IMR-90 (cell line): ENCODE measurements at regions not wholly inside any gene's neighbourhood (a gene's known extent, or its start where the extent isn't known, plus 50 kb on each side); places are given as distances from the start of the nearest gene placed in this dataset.

Experiments
- ATAC-seq: fragments of 200-7000 bp; cut with Tn5 transposase; 2 replicates; pipeline ENCODE4 v1.9.1; 2020; ENCODE audit warnings: low read depth, mild to moderate bottlenecking, moderate library complexity
- BruUV-seq: library from RNA; stranded (reverse); fragments of 400-500 nt; replicated peaks from 2 replicates; lab custom pipeline; 2021; lab: Mats Ljungman, UMichigan
- CTCF ChIA-PET: fragments of 300-600 bp; formaldehyde crosslinking; extraction: SDS; loops from one replicate; lab custom pipeline; 2021; ENCODE audit warnings: antibody characterized with exemption; lab: Yijun Ruan, JAX
- POLR2A ChIA-PET: fragments of 300-600 bp; sonication (Branson Sonifier 250); formaldehyde crosslinking; loops from one replicate; lab custom pipeline; 2022; ENCODE audit warnings: antibody characterized with exemption; ENCODE audit not compliant: unreplicated experiment; lab: Charles Lee
- DNase-seq: peaks from one replicate; pipeline ENCODE4 v3.0.0; 2013
- H2AFZ ChIP-seq: replicated peaks from 2 replicates; pipeline ENCODE3; 2013; ENCODE audit warnings: low read length, mild to moderate bottlenecking; ENCODE audit not compliant: poor library complexity
- H2AK5ac ChIP-seq: 2 replicates; pipeline ENCODE4 v1.6.1; 2013; ENCODE audit warnings: low read depth, low read length, inconsistent platforms
- H2AK9ac ChIP-seq: replicated peaks from 2 replicates; pipeline ENCODE3; 2013; ENCODE audit warnings: mild to moderate bottlenecking, low read depth, low read length, moderate library complexity; ENCODE audit not compliant: poor library complexity
- H2BK120ac ChIP-seq: 2 replicates; pipeline ENCODE4 v1.6.1; 2013; ENCODE audit warnings: low read depth, low read length, inconsistent platforms
- H2BK15ac ChIP-seq: 3 replicates; pipeline ENCODE4 v1.6.1; 2013; ENCODE audit warnings: low read depth, low read length, inconsistent platforms
- H2BK20ac ChIP-seq: 2 replicates; pipeline ENCODE4 v1.6.1; 2013; ENCODE audit warnings: low read depth, mild to moderate bottlenecking, inconsistent platforms, low read length, moderate library complexity
- H2BK5ac ChIP-seq: 2 replicates; pipeline ENCODE4 v1.6.1; 2013; ENCODE audit warnings: mild to moderate bottlenecking, low read depth, low read length, inconsistent platforms; ENCODE audit not compliant: poor library complexity, severe bottlenecking
- H3K14ac ChIP-seq: replicated peaks from 2 replicates; pipeline ENCODE4 v1.6.1; 2013; ENCODE audit warnings: low read depth, low read length, inconsistent platforms
- H3K18ac ChIP-seq: 2 replicates; pipeline ENCODE4 v1.6.1; 2013; ENCODE audit warnings: low read depth, low read length, control low read depth
- H3K23ac ChIP-seq: 2 replicates; pipeline ENCODE4 v1.6.1; 2013; ENCODE audit warnings: low read depth, low read length, inconsistent platforms
- H3K27ac ChIP-seq: 2 replicates; pipeline ENCODE4 v1.5.1; 2013; ENCODE audit warnings: mild to moderate bottlenecking, control low read depth, low read length; ENCODE audit not compliant: insufficient read depth
- H3K27me3 ChIP-seq: 2 replicates; pipeline ENCODE4 v1.6.1; 2013; ENCODE audit warnings: low read length; ENCODE audit not compliant: control insufficient read depth, insufficient read depth
- H3K36me3 ChIP-seq: 2 replicates; pipeline ENCODE4 v1.6.1; 2013; ENCODE audit warnings: low read length, mixed read lengths; ENCODE audit not compliant: control insufficient read depth, insufficient read depth
- H3K4ac ChIP-seq: 2 replicates; pipeline ENCODE4 v1.6.1; 2013; ENCODE audit warnings: low read depth, low read length, inconsistent platforms
- H3K4me1 ChIP-seq: 2 replicates; pipeline ENCODE4 v1.6.1; 2013; ENCODE audit warnings: low read length, mixed read lengths; ENCODE audit not compliant: control insufficient read depth, insufficient read depth
- H3K4me2 ChIP-seq: 2 replicates; pipeline ENCODE4 v1.6.1; 2013; ENCODE audit warnings: low read depth, mild to moderate bottlenecking, control low read depth, low read length, moderate library complexity
- H3K4me3 ChIP-seq: 2 replicates; pipeline ENCODE4 v1.5.1; 2013; ENCODE audit warnings: low read depth, mild to moderate bottlenecking, control low read depth, low read length, moderate library complexity; ENCODE audit not compliant: insufficient read depth
- H3K56ac ChIP-seq: 2 replicates; pipeline ENCODE4 v1.6.1; 2013; ENCODE audit warnings: low read length, inconsistent platforms; ENCODE audit not compliant: insufficient read depth; ENCODE audit errors: extremely low read depth
- H3K79me1 ChIP-seq, 2 experiments: 2 replicates each; pipeline ENCODE4 v1.6.1; 2013; ENCODE audit warnings: low read length in 2 of 2, inconsistent platforms in 1 of 2, low read depth in 1 of 2
- H3K9ac ChIP-seq: 2 replicates; pipeline ENCODE4 v1.6.1; 2013; ENCODE audit warnings: low read depth, low read length, control low read depth
- H3K9me1 ChIP-seq: 2 replicates; pipeline ENCODE4 v1.6.1; 2013; ENCODE audit warnings: low read length, inconsistent platforms; ENCODE audit not compliant: insufficient read depth
- H3K9me3 ChIP-seq: 2 replicates; pipeline ENCODE4 v1.6.1; 2013; ENCODE audit warnings: low read length; ENCODE audit not compliant: control insufficient read depth, insufficient read depth
- H4K20me1 ChIP-seq: 2 replicates; pipeline ENCODE4 v1.6.1; 2013; ENCODE audit warnings: low read length, inconsistent platforms; ENCODE audit not compliant: insufficient read depth
- H4K5ac ChIP-seq: 2 replicates; pipeline ENCODE4 v1.6.1; 2013; ENCODE audit warnings: mild to moderate bottlenecking, low read depth, low read length, control low read depth
- H4K8ac ChIP-seq, 2 experiments: 2 replicates each; pipeline ENCODE4 v1.6.1; 2013; ENCODE audit warnings: low read depth in 2 of 2, low read length in 2 of 2, control low read depth in 1 of 2, inconsistent platforms in 1 of 2
- H4K91ac ChIP-seq: 2 replicates; pipeline ENCODE4 v1.6.1; 2013; ENCODE audit warnings: low read depth, low read length, inconsistent platforms; ENCODE audit not compliant: insufficient read depth
- BHLHE40 ChIP-seq: fragments of 150-350 bp; IDR thresholded peaks from 2 replicates; pipeline ENCODE4 v1.6.1; 2016; ENCODE audit warnings: mild to moderate bottlenecking, low read depth, low read length
- CHD1 ChIP-seq: IDR thresholded peaks from 2 replicates; pipeline ENCODE4 v1.6.1; 2012; ENCODE audit warnings: low read depth, low read length, improper control_type of control experiment
- NFE2L2 ChIP-seq: fragments of 150-350 bp; IDR thresholded peaks from 2 replicates; pipeline ENCODE4 v1.6.1; 2016; ENCODE audit warnings: low read depth, mild to moderate bottlenecking, low read length
- POLR2A ChIP-seq: IDR thresholded peaks from 2 replicates; pipeline ENCODE4 v1.6.1; 2012; ENCODE audit warnings: mild to moderate bottlenecking, low read depth, low read length
- RCOR1 ChIP-seq: IDR thresholded peaks from 2 replicates; pipeline ENCODE4 v1.6.1; 2012; ENCODE audit warnings: mild to moderate bottlenecking, low read length, improper control_type of control experiment; ENCODE audit not compliant: insufficient replicate concordance
- SMC3 ChIP-seq: fragments of 150-350 bp; IDR thresholded peaks from 2 replicates; pipeline ENCODE4 v1.6.1; 2016; ENCODE audit warnings: low read depth, mild to moderate bottlenecking, antibody characterized with exemption, low read length, moderate library complexity
- WGBS, 2 experiments: methylation state at CpG; one replicate each; pipeline versions ENCODE4 v1.1.5 to v1.1.7; 2013; ENCODE audit warnings: missing lambda C conversion rate in 2 of 2; ENCODE audit not compliant: insufficient read length in 1 of 2; ENCODE audit errors: extremely low coverage in 2 of 2; 5-methylcytosine and 5-hydroxymethylcytosine counted together
- dilution Hi-C: fragments of 300-500 bp; cut with HindIII; formaldehyde crosslinking; loops from one replicate; pipeline ENCODE4 v1.14.3; 2018; ENCODE audit warnings: low sequenced_read_pairs; ENCODE audit not compliant: unreplicated experiment
- in situ Hi-C: fragments of 300-500 bp; cut with MboI; formaldehyde crosslinking; loops from 3 replicates; pipeline ENCODE4 v1.14.3; 2019; ENCODE audit warnings: low sequenced_read_pairs, inconsistent platforms, mixed read lengths
- intact Hi-C: fragments of 100-400 bp; cut with micrococcal nuclease; formaldehyde crosslinking; loops from 2 replicates; pipeline ENCODE4 v1.10.0; 2022
- TF ChIP-seq, protein P1 (sequence below): conservative IDR thresholded peaks from 2 replicates; pipeline ENCODE4 v1.5.1; 2012; ENCODE audit warnings: mild to moderate bottlenecking, low read depth, low read length, improper control_type of control experiment

DNA sequence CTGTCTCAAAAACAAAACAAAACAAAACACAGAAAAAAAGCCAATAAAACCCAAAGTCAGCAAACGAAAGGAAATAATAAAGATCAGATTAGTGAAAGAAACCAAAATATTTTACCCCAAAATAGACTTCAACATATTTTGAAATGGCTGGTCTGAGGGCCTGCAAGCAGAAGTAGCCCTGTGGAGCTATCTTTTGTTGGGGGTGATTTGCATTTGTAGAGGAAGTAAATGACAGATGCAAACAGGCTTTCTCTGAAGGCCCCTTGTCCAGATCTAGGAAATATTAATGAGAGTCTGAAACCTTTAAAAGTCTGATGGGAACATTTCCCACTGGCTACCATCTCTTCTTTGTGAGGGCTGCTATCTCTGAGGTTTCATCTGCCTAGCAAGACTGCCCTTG lies 74.0 kb downstream of the GCNT4 start:
- no peak overlapping the region for H2BK120ac ChIP-seq
- WGBS, 2 experiments, result no CpG with 5 or more reads among the region's 1 CpG
- no peak overlapping the region for H4K91ac ChIP-seq
- peaks cover 3% of the 10 kb centered on the region for H3K9me3 ChIP-seq
- H3K79me1 ChIP-seq, result no peaks in the 10 kb centered on the region
- no peak overlapping the region for H4K5ac ChIP-seq
- in situ Hi-C loops, result no loop called here
- H2AK9ac ChIP-seq, result no peak overlapping the region
- dilution Hi-C loops, result no loop called here
- H3K18ac ChIP-seq, result no peak overlapping the region
- ATAC-seq (no peak), DNase-seq (no peak)
- TF ChIP-seq CHD1, result no peak
- no peak for TF ChIP-seq BHLHE40
- TF ChIP-seq POLR2A, result no peak
- no peak for TF ChIP-seq RCOR1
- TF ChIP-seq NFE2L2, result no peak
- TF ChIP-seq SMC3, result no peak
- TF ChIP-seq, protein P1, sequence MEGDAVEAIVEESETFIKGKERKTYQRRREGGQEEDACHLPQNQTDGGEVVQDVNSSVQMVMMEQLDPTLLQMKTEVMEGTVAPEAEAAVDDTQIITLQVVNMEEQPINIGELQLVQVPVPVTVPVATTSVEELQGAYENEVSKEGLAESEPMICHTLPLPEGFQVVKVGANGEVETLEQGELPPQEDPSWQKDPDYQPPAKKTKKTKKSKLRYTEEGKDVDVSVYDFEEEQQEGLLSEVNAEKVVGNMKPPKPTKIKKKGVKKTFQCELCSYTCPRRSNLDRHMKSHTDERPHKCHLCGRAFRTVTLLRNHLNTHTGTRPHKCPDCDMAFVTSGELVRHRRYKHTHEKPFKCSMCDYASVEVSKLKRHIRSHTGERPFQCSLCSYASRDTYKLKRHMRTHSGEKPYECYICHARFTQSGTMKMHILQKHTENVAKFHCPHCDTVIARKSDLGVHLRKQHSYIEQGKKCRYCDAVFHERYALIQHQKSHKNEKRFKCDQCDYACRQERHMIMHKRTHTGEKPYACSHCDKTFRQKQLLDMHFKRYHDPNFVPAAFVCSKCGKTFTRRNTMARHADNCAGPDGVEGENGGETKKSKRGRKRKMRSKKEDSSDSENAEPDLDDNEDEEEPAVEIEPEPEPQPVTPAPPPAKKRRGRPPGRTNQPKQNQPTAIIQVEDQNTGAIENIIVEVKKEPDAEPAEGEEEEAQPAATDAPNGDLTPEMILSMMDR, result no peak
- no peak overlapping the region for H2BK5ac ChIP-seq
- no peaks in the 10 kb centered on the region for H3K27me3 ChIP-seq
- no peak overlapping the region for H3K23ac ChIP-seq
- BruUV-seq, result no TSS peak
- intact Hi-C loops, result no loop called here
- no peak overlapping the region for H3K14ac ChIP-seq
- no peak overlapping the region for H2BK20ac ChIP-seq
- H3K27ac ChIP-seq, result no peak overlapping the region
- H4K20me1 ChIP-seq, result no peaks in the 10 kb centered on the region
- ChIA-PET POLR2A (no interaction called here), CTCF (no interaction called here)
- H3K9me1 ChIP-seq, result no peaks in the 10 kb centered on the region
- H3K4me3 ChIP-seq, result no peak overlapping the region
- H2AK5ac ChIP-seq, result no peak overlapping the region
- no peak overlapping the region for H3K4me2 ChIP-seq
- no peak overlapping the region for H3K9ac ChIP-seq
- no peak overlapping the region for H3K56ac ChIP-seq
- H3K4me1 ChIP-seq, result no peaks in the 10 kb centered on the region
- H3K4ac ChIP-seq, result no peak overlapping the region
- no peaks in the 10 kb centered on the region for H3K36me3 ChIP-seq
- no peak overlapping the region for H2BK15ac ChIP-seq
- H4K8ac ChIP-seq, result no peak overlapping the region
- no peak overlapping the region for H2AFZ ChIP-seq
